Thyroid gland (tissue), 4 donors: ENCODE measurements at regions not wholly inside any gene's neighbourhood (a gene's known extent, or its start where the extent isn't known, plus 50 kb on each side); places are given as distances from the start of the nearest gene placed in this dataset.

Experiments used
- DNase-seq, 2 donors: peaks; one replicate each; pipeline ENCODE4 v3.0.0-alpha.2; 2019
- H3K27ac ChIP-seq, 3 donors: fragments of 200-600 bp; sonication (generic); 1 replicate in 2 of 3; 2 replicates in 1 of 3; pipeline ENCODE4 v1.5.1; 2016 to 2019; ENCODE audit warnings: mild to moderate bottlenecking in 1 of 3, moderate library complexity in 1 of 3
- H3K27me3 ChIP-seq: fragments of 200-600 bp; sonication (generic); one replicate; pipeline ENCODE4 v1.5.1; 2019
- H3K36me3 ChIP-seq, 2 donors: fragments of 200-600 bp; sonication (generic); one replicate each; pipeline ENCODE4 v1.5.1; 2016 to 2019
- H3K4me1 ChIP-seq, 2 donors: fragments of 200-600 bp; sonication (generic); one replicate each; pipeline ENCODE4 v1.5.1; 2017 to 2019
- H3K4me3 ChIP-seq, 3 donors: fragments of 200-600 bp; sonication (generic); replicated peaks in 1 of 3; 1 replicate in 2 of 3; 2 replicates in 1 of 3; pipeline ENCODE4 v1.5.1; 2016; ENCODE audit warnings: mild to moderate bottlenecking in 1 of 3
- H3K9me3 ChIP-seq: fragments of 200-600 bp; sonication (generic); one replicate; pipeline ENCODE4 v1.5.1; 2017
- CTCF ChIP-seq, 6 experiments: fragments of 200-600 bp in 3 of 6; fragments of 450-650 bp in 3 of 6; sonication (generic) in 3 of 6; IDR thresholded peaks; one replicate each; pipeline ENCODE4 v1.5.1; 2016 to 2019; ENCODE audit warnings: antibody characterized with exemption in 6 of 6, mild to moderate bottlenecking in 2 of 6, inconsistent platforms in 1 of 6, moderate library complexity in 1 of 6
- POLR2A ChIP-seq, 2 donors: fragments of 450-650 bp; IDR thresholded peaks; one replicate each; pipeline ENCODE4 v1.6.1; 2017; ENCODE audit warnings: antibody characterized with exemption in 2 of 2, mild to moderate bottlenecking in 2 of 2, moderate library complexity in 1 of 2
- WGBS, 2 donors: methylation state at CpG; one replicate each; pipeline ENCODE4 v1.1.5; 2017; 5-methylcytosine and 5-hydroxymethylcytosine counted together
- intact Hi-C: fragments of 100-400 bp; cut with DNase I; formaldehyde crosslinking; loops from one replicate; pipeline ENCODE4 v1.15.1; 2023

GRCh38 chr4:125096662-125097061 is 218.1 kb upstream of the FAT4 start:
- Histone ChIP-seq H3K4me3 (no peak overlapping the region), H3K36me3 (no peaks in the 10 kb centered on the region), H3K27me3 (no peaks in the 10 kb centered on the region), H3K27ac (no peak overlapping the region), H3K4me1 (no peaks in the 10 kb centered on the region), H3K9me3 (no peaks in the 10 kb centered on the region)
- no peak for DNase-seq
- intact Hi-C loops: no loop called here
- 88 to 96% methylated on average over 3 of the region's 3 CpGs for WGBS, 2 donors
- no peak for TF ChIP-seq CTCF (IDR thresholded peaks at IDR 0.05)
- TF ChIP-seq POLR2A (IDR thresholded peaks at IDR 0.05): no peak

DNA sequence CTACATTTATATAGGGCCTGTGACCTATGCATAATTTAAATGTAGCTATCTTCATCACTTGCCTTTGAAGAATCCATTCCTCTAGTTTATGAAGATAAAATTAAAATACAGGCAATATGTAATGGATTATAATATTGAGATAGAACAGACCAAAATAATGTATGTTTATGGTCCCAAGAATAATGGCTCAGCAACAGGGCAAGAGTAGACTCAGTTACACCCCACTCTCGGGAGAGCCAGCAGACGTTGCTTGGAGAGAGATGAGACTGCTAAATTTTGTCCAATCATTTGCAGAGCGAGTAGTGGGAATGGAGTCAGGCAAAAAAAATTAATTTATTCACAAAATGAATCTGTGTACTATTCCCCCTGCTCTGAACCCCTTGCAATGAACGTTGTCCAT is 223.2 kb upstream of the FAT4 start:
- intact Hi-C loops: no loop called here
- no peak for DNase-seq
- H3K27ac ChIP-seq: no peak overlapping the region
- no peak overlapping the region for H3K4me3 ChIP-seq
- H3K27me3 ChIP-seq: no peaks in the 10 kb centered on the region
- 94% methylated on average over 4 of the region's 4 CpGs for WGBS, 2 donors
- no peaks in the 10 kb centered on the region for H3K36me3 ChIP-seq
- H3K9me3 ChIP-seq: no peaks in the 10 kb centered on the region
- no peaks in the 10 kb centered on the region for H3K4me1 ChIP-seq
- TF ChIP-seq POLR2A (IDR thresholded peaks at IDR 0.05) (no peak), CTCF (IDR thresholded peaks at IDR 0.05) (no peak)

GRCh38 chr4:125091101-125091500 is 223.7 kb upstream of the FAT4 start:
- H3K27me3 ChIP-seq: no peaks in the 10 kb centered on the region
- TF ChIP-seq CTCF (IDR thresholded peaks at IDR 0.05) (no peak), POLR2A (IDR thresholded peaks at IDR 0.05) (no peak)
- no peak overlapping the region for H3K4me3 ChIP-seq
- DNase-seq: no peak
- no peaks in the 10 kb centered on the region for H3K4me1 ChIP-seq
- intact Hi-C loops: no loop called here
- no peaks in the 10 kb centered on the region for H3K9me3 ChIP-seq
- no peaks in the 10 kb centered on the region for H3K36me3 ChIP-seq
- H3K27ac ChIP-seq: no peak overlapping the region
- WGBS, 2 donors: 94 to 100% methylated on average over 1 of the region's 1 CpG

- Histone ChIP-seq H3K4me3 (no peak overlapping the region), H3K27ac (no peak overlapping the region), H3K36me3 (no peaks in the 10 kb centered on the region), H3K9me3 (no peaks in the 10 kb centered on the region), H3K4me1 (no peaks in the 10 kb centered on the region), H3K27me3 (no peaks in the 10 kb centered on the region)
- TF ChIP-seq POLR2A (IDR thresholded peaks at IDR 0.05) (no peak), CTCF (IDR thresholded peaks at IDR 0.05) (no peak)
- DNase-seq: no peak
- intact Hi-C loops: no loop called here
- 48 to 57% methylated on average over 1 of the region's 1 CpG for WGBS, 2 donors
Observed at GRCh38 chr4:125084608-125085007, 230.1 kb upstream of the FAT4 start.

DNA sequence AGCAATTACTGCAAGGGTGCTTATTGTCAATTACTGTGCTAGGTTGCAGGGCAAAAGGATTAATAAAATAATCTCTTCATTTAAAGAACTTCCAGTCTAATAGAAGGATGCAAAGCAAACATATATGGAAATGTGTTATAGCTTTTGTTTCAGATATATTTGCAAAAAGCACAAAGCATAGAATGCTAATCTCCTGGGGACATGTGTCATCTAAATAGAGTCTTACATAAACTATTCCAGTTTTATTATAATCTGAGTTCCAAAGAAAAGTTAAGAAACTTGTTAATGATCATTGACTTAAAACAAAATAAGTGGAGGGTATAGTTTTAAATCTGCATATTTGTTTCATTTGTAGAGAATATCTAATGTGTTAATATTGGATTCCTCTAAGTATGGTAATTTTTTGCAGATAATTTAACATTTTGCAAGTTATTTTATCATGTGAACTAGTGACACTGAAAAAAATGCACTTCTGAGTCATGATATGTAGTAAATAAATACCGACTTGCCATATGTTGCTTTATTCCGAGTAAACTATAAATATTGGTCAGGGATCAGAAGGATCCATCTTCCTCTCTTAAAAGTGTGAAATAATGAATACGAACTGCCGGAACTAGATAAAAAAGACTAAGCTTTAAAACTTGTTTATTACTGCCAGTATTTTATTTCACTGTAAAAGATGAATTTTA is 231.9 kb upstream of the FAT4 start:
- intact Hi-C loops: no loop called here
- no peaks in the 10 kb centered on the region for H3K36me3 ChIP-seq
- WGBS, 2 donors: 91 to 96% methylated on average over 4 of the region's 4 CpGs
- H3K27ac ChIP-seq: no peak overlapping the region
- H3K9me3 ChIP-seq: no peaks in the 10 kb centered on the region
- no peak for DNase-seq
- no peaks in the 10 kb centered on the region for H3K4me1 ChIP-seq
- no peaks in the 10 kb centered on the region for H3K27me3 ChIP-seq
- TF ChIP-seq CTCF (IDR thresholded peaks at IDR 0.05) (no peak), POLR2A (IDR thresholded peaks at IDR 0.05) (no peak)
- H3K4me3 ChIP-seq: no peak overlapping the region
